Panc1 (cell line): ENCODE measurements at regions not wholly inside any gene's neighbourhood (a gene's known extent, or its start where the extent isn't known, plus 50 kb on each side); places are given as distances from the start of the nearest gene placed in this dataset.

Experiments
- ATAC-seq: fragments of 200-7000 bp; cut with Tn5 transposase; 2 replicates; pipeline ENCODE4 v1.9.1; 2020; ENCODE audit warnings: mild to moderate bottlenecking, moderate library complexity
- BruUV-seq: library from RNA; stranded (reverse); fragments of 400-500 nt; replicated peaks from 2 replicates; lab custom pipeline; 2021; lab: Mats Ljungman, UMichigan
- CTCF ChIA-PET: fragments of 300-600 bp; sonication (Branson Sonifier 250); formaldehyde crosslinking; loops from one replicate; lab custom pipeline; 2022; ENCODE audit warnings: antibody characterized with exemption; lab: Charles Lee
- POLR2A ChIA-PET: fragments of 300-600 bp; sonication (Branson Sonifier 250); formaldehyde crosslinking; loops from one replicate; lab custom pipeline; 2022; ENCODE audit warnings: antibody characterized with exemption; lab: Charles Lee
- DNase-seq: peaks from one replicate; pipeline ENCODE4 v3.0.0-alpha.2; 2010; ENCODE audit warnings: low read depth, low spot score
- H3K27ac ChIP-seq: 2 replicates; pipeline ENCODE4 v1.5.1; 2011; ENCODE audit warnings: mild to moderate bottlenecking, low read length, inconsistent platforms
- H3K27me3 ChIP-seq: fragments of 200-500 bp; sonication (Bioruptor generic); 2 replicates; pipeline ENCODE4 v1.6.0; 2014; ENCODE audit warnings: low read length, inconsistent platforms; ENCODE audit not compliant: control insufficient read depth, insufficient read depth
- H3K36me3 ChIP-seq: fragments of 200-500 bp; sonication (Bioruptor generic); 2 replicates; pipeline ENCODE4 v1.5.1; 2014; ENCODE audit warnings: inconsistent platforms, mild to moderate bottlenecking, low read length, moderate library complexity; ENCODE audit not compliant: control insufficient read depth, insufficient read depth
- H3K4me1 ChIP-seq: 2 replicates; pipeline ENCODE4 v1.5.1; 2011; ENCODE audit warnings: inconsistent platforms, mild to moderate bottlenecking, low read length, moderate library complexity; ENCODE audit not compliant: control insufficient read depth, insufficient read depth
- H3K4me3 ChIP-seq, 2 experiments: 2 replicates each; pipeline ENCODE4 v1.5.1; 2011 to 2012; ENCODE audit warnings: low read depth in 2 of 2, low read length in 2 of 2, mild to moderate bottlenecking in 2 of 2, inconsistent platforms in 1 of 2, moderate library complexity in 1 of 2
- H3K9me3 ChIP-seq: fragments of 200-500 bp; sonication (Bioruptor generic); 2 replicates; pipeline ENCODE4 v1.5.1; 2014; ENCODE audit warnings: low read depth, mild to moderate bottlenecking, inconsistent platforms, low read length, moderate library complexity; ENCODE audit not compliant: control insufficient read depth, insufficient read depth
- CTCF ChIP-seq: fragments of 450-650 bp; IDR thresholded peaks from 2 replicates; pipeline ENCODE4 v1.5.1; 2017; ENCODE audit warnings: mild to moderate bottlenecking
- POLR2AphosphoS5 ChIP-seq: IDR thresholded peaks from 2 replicates; pipeline ENCODE4 v1.6.1; 2012; ENCODE audit warnings: mild to moderate bottlenecking, low read depth, low read length, moderate library complexity
- REST ChIP-seq, 2 experiments: IDR thresholded peaks; 2 replicates each; pipeline ENCODE4 v1.6.1; 2011 to 2012; ENCODE audit warnings: low read depth in 2 of 2, control low read depth in 1 of 2, low read length in 1 of 2, mild to moderate bottlenecking in 1 of 2, moderate library complexity in 1 of 2; ENCODE audit not compliant: insufficient read depth in 1 of 2
- SIN3A ChIP-seq: IDR thresholded peaks from 2 replicates; pipeline ENCODE4 v1.6.1; 2012; ENCODE audit warnings: low read depth, mild to moderate bottlenecking, low read length, moderate library complexity, borderline replicate concordance; ENCODE audit not compliant: insufficient read depth
- TCF7L2 ChIP-seq: IDR thresholded peaks from 2 replicates; pipeline ENCODE4 v1.6.1; 2011; ENCODE audit warnings: mild to moderate bottlenecking, low read depth, low read length, inconsistent platforms
- in situ Hi-C: cut with HindIII; loops from 2 replicates; pipeline ENCODE4 v1.10.0; 2016; ENCODE audit warnings: low sequenced_read_pairs, low pct_unique_long_range_greater_than_20kb
- intact Hi-C: fragments of 100-400 bp; cut with micrococcal nuclease; formaldehyde crosslinking; loops from one replicate; pipeline ENCODE4 v1.10.0; 2022; ENCODE audit not compliant: unreplicated experiment

- ChIA-PET POLR2A (no interaction called here), CTCF (no interaction called here)
- H3K27me3 ChIP-seq = no peaks in the 10 kb centered on the region
- no peak for ATAC-seq
- in situ Hi-C loops (no loop called here), intact Hi-C loops (no loop called here)
- H3K4me3 ChIP-seq = no peak overlapping the region
- H3K4me1 ChIP-seq = peaks cover 8% of the 10 kb centered on the region
- no peak for DNase-seq
- no TSS peak for BruUV-seq
- peaks cover 3% of the 10 kb centered on the region; the same call in 1 of the 2 replicates for H3K9me3 ChIP-seq
- TF ChIP-seq SIN3A (no peak), REST (IDR thresholded peaks at IDR 0.05; ENCODE audit: insufficient read depth in 1 of 2, low read depth in 2 of 2, low read length in 1 of 2) (no peak), CTCF (no peak), POLR2AphosphoS5 (no peak), TCF7L2 (no peak)
- H3K27ac ChIP-seq = no peak overlapping the region
- H3K36me3 ChIP-seq = no peaks in the 10 kb centered on the region
These were observed 126.3 kb upstream of the PRNP start for GRCh38 chr20:4559906-4560305.

GRCh38 chr20:4559106-4559505, 127.2 kb upstream of the PRNP start:
- H3K27ac ChIP-seq = no peak overlapping the region
- CTCF ChIA-PET = no interaction called here
- no peak for TF ChIP-seq CTCF
- no peak for TF ChIP-seq REST (IDR thresholded peaks at IDR 0.05; ENCODE audit: insufficient read depth in 1 of 2, low read depth in 2 of 2, low read length in 1 of 2)
- no peak for TF ChIP-seq SIN3A
- TF ChIP-seq POLR2AphosphoS5 = no peak
- TF ChIP-seq TCF7L2 = no peak
- BruUV-seq = no TSS peak
- H3K4me3 ChIP-seq = no peak overlapping the region
- H3K9me3 ChIP-seq = peaks cover 3% of the 10 kb centered on the region; the same call in 1 of the 2 replicates
- POLR2A ChIA-PET = no interaction called here
- H3K27me3 ChIP-seq = no peaks in the 10 kb centered on the region
- ATAC-seq = no peak
- in situ Hi-C loops = no loop called here
- H3K36me3 ChIP-seq = no peaks in the 10 kb centered on the region
- intact Hi-C loops = no loop called here
- DNase-seq = no peak
- peaks cover 8% of the 10 kb centered on the region for H3K4me1 ChIP-seq
